Panc1 (cell line): ENCODE measurements at regions not wholly inside any gene's neighbourhood (a gene's known extent, or its start where the extent isn't known, plus 50 kb on each side); places are given as distances from the start of the nearest gene placed in this dataset.

Experiments
- ATAC-seq: fragments of 200-7000 bp; cut with Tn5 transposase; 2 replicates; pipeline ENCODE4 v1.9.1; 2020; ENCODE audit warnings: mild to moderate bottlenecking, moderate library complexity
- BruUV-seq: library from RNA; stranded (reverse); fragments of 400-500 nt; replicated peaks from 2 replicates; lab custom pipeline; 2021; lab: Mats Ljungman, UMichigan
- CTCF ChIA-PET: fragments of 300-600 bp; sonication (Branson Sonifier 250); formaldehyde crosslinking; loops from one replicate; lab custom pipeline; 2022; ENCODE audit warnings: antibody characterized with exemption; lab: Charles Lee
- POLR2A ChIA-PET: fragments of 300-600 bp; sonication (Branson Sonifier 250); formaldehyde crosslinking; loops from one replicate; lab custom pipeline; 2022; ENCODE audit warnings: antibody characterized with exemption; lab: Charles Lee
- DNase-seq: peaks from one replicate; pipeline ENCODE4 v3.0.0-alpha.2; 2010; ENCODE audit warnings: low read depth, low spot score
- H3K27ac ChIP-seq: 2 replicates; pipeline ENCODE4 v1.5.1; 2011; ENCODE audit warnings: mild to moderate bottlenecking, low read length, inconsistent platforms
- H3K27me3 ChIP-seq: fragments of 200-500 bp; sonication (Bioruptor generic); 2 replicates; pipeline ENCODE4 v1.6.0; 2014; ENCODE audit warnings: low read length, inconsistent platforms; ENCODE audit not compliant: control insufficient read depth, insufficient read depth
- H3K36me3 ChIP-seq: fragments of 200-500 bp; sonication (Bioruptor generic); 2 replicates; pipeline ENCODE4 v1.5.1; 2014; ENCODE audit warnings: inconsistent platforms, mild to moderate bottlenecking, low read length, moderate library complexity; ENCODE audit not compliant: control insufficient read depth, insufficient read depth
- H3K4me1 ChIP-seq: 2 replicates; pipeline ENCODE4 v1.5.1; 2011; ENCODE audit warnings: inconsistent platforms, mild to moderate bottlenecking, low read length, moderate library complexity; ENCODE audit not compliant: control insufficient read depth, insufficient read depth
- H3K4me3 ChIP-seq, 2 experiments: 2 replicates each; pipeline ENCODE4 v1.5.1; 2011 to 2012; ENCODE audit warnings: low read depth in 2 of 2, low read length in 2 of 2, mild to moderate bottlenecking in 2 of 2, inconsistent platforms in 1 of 2, moderate library complexity in 1 of 2
- H3K9me3 ChIP-seq: fragments of 200-500 bp; sonication (Bioruptor generic); 2 replicates; pipeline ENCODE4 v1.5.1; 2014; ENCODE audit warnings: low read depth, mild to moderate bottlenecking, inconsistent platforms, low read length, moderate library complexity; ENCODE audit not compliant: control insufficient read depth, insufficient read depth
- POLR2AphosphoS5 ChIP-seq: IDR thresholded peaks from 2 replicates; pipeline ENCODE4 v1.6.1; 2012; ENCODE audit warnings: mild to moderate bottlenecking, low read depth, low read length, moderate library complexity
- SIN3A ChIP-seq: IDR thresholded peaks from 2 replicates; pipeline ENCODE4 v1.6.1; 2012; ENCODE audit warnings: low read depth, mild to moderate bottlenecking, low read length, moderate library complexity, borderline replicate concordance; ENCODE audit not compliant: insufficient read depth
- TCF7L2 ChIP-seq: IDR thresholded peaks from 2 replicates; pipeline ENCODE4 v1.6.1; 2011; ENCODE audit warnings: mild to moderate bottlenecking, low read depth, low read length, inconsistent platforms
- in situ Hi-C: cut with HindIII; loops from 2 replicates; pipeline ENCODE4 v1.10.0; 2016; ENCODE audit warnings: low sequenced_read_pairs, low pct_unique_long_range_greater_than_20kb
- intact Hi-C: fragments of 100-400 bp; cut with micrococcal nuclease; formaldehyde crosslinking; loops from one replicate; pipeline ENCODE4 v1.10.0; 2022; ENCODE audit not compliant: unreplicated experiment
- TF ChIP-seq, protein P1 (sequence below): fragments of 450-650 bp; IDR thresholded peaks from 2 replicates; pipeline ENCODE4 v1.5.1; 2017; ENCODE audit warnings: mild to moderate bottlenecking
- TF ChIP-seq, protein P2 (sequence below), 2 experiments: IDR thresholded peaks; 2 replicates each; pipeline ENCODE4 v1.6.1; 2011 to 2012; ENCODE audit warnings: low read depth in 2 of 2, control low read depth in 1 of 2, low read length in 1 of 2, mild to moderate bottlenecking in 1 of 2, moderate library complexity in 1 of 2; ENCODE audit not compliant: insufficient read depth in 1 of 2

GRCh38 chr2:107591561-107592279, 235.0 kb upstream of the RGPD4 start:
- no peak overlapping the region for H3K27ac ChIP-seq
- no TSS peak for BruUV-seq
- CTCF ChIA-PET = no interaction called here

GRCh38 chr2:107592280-107592624, 234.4 kb upstream of the RGPD4 start:
- Histone ChIP-seq H3K27me3 (no peaks in the 10 kb centered on the region), H3K9me3 (no peaks in the 10 kb centered on the region), H3K27ac (no peak overlapping the region), H3K4me1 (no peaks in the 10 kb centered on the region), H3K36me3 (no peaks in the 10 kb centered on the region), H3K4me3 (no peak overlapping the region)
- intact Hi-C loops = no loop called here
- in situ Hi-C loops = no loop called here
- ATAC-seq (no peak), DNase-seq (no peak)
- no TSS peak for BruUV-seq
- TF ChIP-seq, protein P1, sequence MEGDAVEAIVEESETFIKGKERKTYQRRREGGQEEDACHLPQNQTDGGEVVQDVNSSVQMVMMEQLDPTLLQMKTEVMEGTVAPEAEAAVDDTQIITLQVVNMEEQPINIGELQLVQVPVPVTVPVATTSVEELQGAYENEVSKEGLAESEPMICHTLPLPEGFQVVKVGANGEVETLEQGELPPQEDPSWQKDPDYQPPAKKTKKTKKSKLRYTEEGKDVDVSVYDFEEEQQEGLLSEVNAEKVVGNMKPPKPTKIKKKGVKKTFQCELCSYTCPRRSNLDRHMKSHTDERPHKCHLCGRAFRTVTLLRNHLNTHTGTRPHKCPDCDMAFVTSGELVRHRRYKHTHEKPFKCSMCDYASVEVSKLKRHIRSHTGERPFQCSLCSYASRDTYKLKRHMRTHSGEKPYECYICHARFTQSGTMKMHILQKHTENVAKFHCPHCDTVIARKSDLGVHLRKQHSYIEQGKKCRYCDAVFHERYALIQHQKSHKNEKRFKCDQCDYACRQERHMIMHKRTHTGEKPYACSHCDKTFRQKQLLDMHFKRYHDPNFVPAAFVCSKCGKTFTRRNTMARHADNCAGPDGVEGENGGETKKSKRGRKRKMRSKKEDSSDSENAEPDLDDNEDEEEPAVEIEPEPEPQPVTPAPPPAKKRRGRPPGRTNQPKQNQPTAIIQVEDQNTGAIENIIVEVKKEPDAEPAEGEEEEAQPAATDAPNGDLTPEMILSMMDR = no peak
- TF ChIP-seq SIN3A (no peak), TCF7L2 (no peak), POLR2AphosphoS5 (no peak)
- TF ChIP-seq, protein P2, sequence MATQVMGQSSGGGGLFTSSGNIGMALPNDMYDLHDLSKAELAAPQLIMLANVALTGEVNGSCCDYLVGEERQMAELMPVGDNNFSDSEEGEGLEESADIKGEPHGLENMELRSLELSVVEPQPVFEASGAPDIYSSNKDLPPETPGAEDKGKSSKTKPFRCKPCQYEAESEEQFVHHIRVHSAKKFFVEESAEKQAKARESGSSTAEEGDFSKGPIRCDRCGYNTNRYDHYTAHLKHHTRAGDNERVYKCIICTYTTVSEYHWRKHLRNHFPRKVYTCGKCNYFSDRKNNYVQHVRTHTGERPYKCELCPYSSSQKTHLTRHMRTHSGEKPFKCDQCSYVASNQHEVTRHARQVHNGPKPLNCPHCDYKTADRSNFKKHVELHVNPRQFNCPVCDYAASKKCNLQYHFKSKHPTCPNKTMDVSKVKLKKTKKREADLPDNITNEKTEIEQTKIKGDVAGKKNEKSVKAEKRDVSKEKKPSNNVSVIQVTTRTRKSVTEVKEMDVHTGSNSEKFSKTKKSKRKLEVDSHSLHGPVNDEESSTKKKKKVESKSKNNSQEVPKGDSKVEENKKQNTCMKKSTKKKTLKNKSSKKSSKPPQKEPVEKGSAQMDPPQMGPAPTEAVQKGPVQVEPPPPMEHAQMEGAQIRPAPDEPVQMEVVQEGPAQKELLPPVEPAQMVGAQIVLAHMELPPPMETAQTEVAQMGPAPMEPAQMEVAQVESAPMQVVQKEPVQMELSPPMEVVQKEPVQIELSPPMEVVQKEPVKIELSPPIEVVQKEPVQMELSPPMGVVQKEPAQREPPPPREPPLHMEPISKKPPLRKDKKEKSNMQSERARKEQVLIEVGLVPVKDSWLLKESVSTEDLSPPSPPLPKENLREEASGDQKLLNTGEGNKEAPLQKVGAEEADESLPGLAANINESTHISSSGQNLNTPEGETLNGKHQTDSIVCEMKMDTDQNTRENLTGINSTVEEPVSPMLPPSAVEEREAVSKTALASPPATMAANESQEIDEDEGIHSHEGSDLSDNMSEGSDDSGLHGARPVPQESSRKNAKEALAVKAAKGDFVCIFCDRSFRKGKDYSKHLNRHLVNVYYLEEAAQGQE (IDR thresholded peaks at IDR 0.05; ENCODE audit: insufficient read depth in 1 of 2, low read depth in 2 of 2, low read length in 1 of 2) = no peak
- ChIA-PET POLR2A (no interaction called here), CTCF (no interaction called here)

More at GRCh38 chr2:107591561-107592279, 235.0 kb upstream of the RGPD4 start:
- no peaks in the 10 kb centered on the region for H3K36me3 ChIP-seq
- DNase-seq (no peak), ATAC-seq (no peak)
- H3K27me3 ChIP-seq = no peaks in the 10 kb centered on the region
- TF ChIP-seq SIN3A (no peak), POLR2AphosphoS5 (no peak), TCF7L2 (no peak)
- TF ChIP-seq, protein P1 = no peak
- TF ChIP-seq, protein P2 (IDR thresholded peaks at IDR 0.05; ENCODE audit: insufficient read depth in 1 of 2, low read depth in 2 of 2, low read length in 1 of 2) = no peak
- POLR2A ChIA-PET = no interaction called here
- no peak overlapping the region for H3K4me3 ChIP-seq
- intact Hi-C loops (no loop called here), in situ Hi-C loops (no loop called here)
- no peaks in the 10 kb centered on the region for H3K4me1 ChIP-seq
- H3K9me3 ChIP-seq = no peaks in the 10 kb centered on the region
